PC-3 (cell line): ENCODE measurements at regions not wholly inside any gene's neighbourhood (a gene's known extent, or its start where the extent isn't known, plus 50 kb on each side); places are given as distances from the start of the nearest gene placed in this dataset.

Experiments
- ATAC-seq: fragments of 200-7000 bp; cut with Tn5 transposase; 2 replicates; pipeline ENCODE4 v1.9.1; 2020; ENCODE audit warnings: mild to moderate bottlenecking, moderate library complexity
- BruUV-seq: library from RNA; stranded (reverse); fragments of 400-500 nt; replicated peaks from 2 replicates; lab custom pipeline; 2021; lab: Mats Ljungman, UMichigan
- CTCF ChIA-PET: fragments of 300-600 bp; sonication (Branson Sonifier 250); formaldehyde crosslinking; loops from one replicate; lab custom pipeline; 2022; ENCODE audit warnings: antibody characterized with exemption; lab: Charles Lee
- POLR2A ChIA-PET: fragments of 300-600 bp; sonication (Branson Sonifier 250); formaldehyde crosslinking; loops from one replicate; lab custom pipeline; 2022; ENCODE audit warnings: antibody characterized with exemption; ENCODE audit not compliant: unreplicated experiment; lab: Charles Lee
- DNase-seq: peaks from one replicate; pipeline ENCODE4 v3.0.0-alpha.2; 2015
- H2AFZ ChIP-seq: fragments of 300-600 bp; sonication (generic); 2 replicates; pipeline ENCODE4 v1.6.0; 2016; ENCODE audit warnings: antibody characterized with exemption, low read length
- H3F3A ChIP-seq: fragments of 300-600 bp; sonication (generic); one replicate; pipeline ENCODE4 v1.6.0; 2017; ENCODE audit warnings: antibody characterized with exemption, low read length, control low read depth, mild to moderate bottlenecking; ENCODE audit not compliant: unreplicated experiment
- H3K27ac ChIP-seq: fragments of 300-600 bp; sonication (generic); 2 replicates; pipeline ENCODE4 v1.5.1; 2016; ENCODE audit warnings: mild to moderate bottlenecking, low read length
- H3K27me3 ChIP-seq: fragments of 300-600 bp; sonication (generic); 2 replicates; pipeline ENCODE4 v1.6.1; 2016; ENCODE audit warnings: low read length, mixed read lengths
- H3K36me3 ChIP-seq: fragments of 300-600 bp; sonication (generic); 2 replicates; pipeline ENCODE4 v1.6.1; 2016; ENCODE audit warnings: low read depth, mixed run types, low read length, mixed read lengths
- H3K4me1 ChIP-seq: fragments of 300-600 bp; sonication (generic); 2 replicates; pipeline ENCODE4 v1.5.1; 2016; ENCODE audit warnings: low read length; ENCODE audit not compliant: insufficient read depth
- H3K4me2 ChIP-seq: fragments of 300-600 bp; sonication (generic); 2 replicates; pipeline ENCODE4 v1.6.0; 2016; ENCODE audit warnings: low read length
- H3K4me3 ChIP-seq: fragments of 300-600 bp; sonication (generic); 2 replicates; pipeline ENCODE4 v1.5.1; 2016; ENCODE audit warnings: mild to moderate bottlenecking, low read length, mixed read lengths
- H3K79me2 ChIP-seq: fragments of 300-600 bp; sonication (generic); 2 replicates; pipeline ENCODE4 v1.6.1; 2017; ENCODE audit warnings: low read length, mixed read lengths
- H3K9ac ChIP-seq: fragments of 300-600 bp; sonication (generic); 2 replicates; pipeline ENCODE4 v1.6.0; 2016; ENCODE audit warnings: mild to moderate bottlenecking, low read length
- H3K9me2 ChIP-seq: fragments of 300-600 bp; sonication (generic); replicated peaks from 2 replicates; pipeline ENCODE4 v1.6.1; 2016; ENCODE audit warnings: mixed run types, low read length, mixed read lengths
- H3K9me3 ChIP-seq: fragments of 300-600 bp; sonication (generic); 2 replicates; pipeline ENCODE4 v1.6.1; 2016; ENCODE audit warnings: low read length, mixed read lengths
- H4K20me1 ChIP-seq: fragments of 300-600 bp; sonication (generic); 2 replicates; pipeline ENCODE4 v1.6.1; 2016; ENCODE audit warnings: low read length, mixed read lengths
- EZH2 ChIP-seq: fragments of 300-600 bp; sonication (generic); IDR thresholded peaks from one replicate; pipeline ENCODE4 v1.6.1; 2017; ENCODE audit warnings: antibody characterized with exemption, mild to moderate bottlenecking, low read length; ENCODE audit not compliant: unreplicated experiment
- EZH2phosphoT487 ChIP-seq: fragments of 300-600 bp; sonication (generic); IDR thresholded peaks from 2 replicates; pipeline ENCODE4 v1.6.1; 2018; ENCODE audit warnings: mild to moderate bottlenecking, antibody characterized with exemption, low read length, borderline replicate concordance
- intact Hi-C: fragments of 100-400 bp; cut with micrococcal nuclease; formaldehyde crosslinking; loops from 2 replicates; pipeline ENCODE4 v1.9.0; 2023
- TF ChIP-seq, protein P1 (sequence below): fragments of 300-600 bp; sonication (generic); conservative IDR thresholded peaks from 2 replicates; pipeline ENCODE4 v1.5.1; 2017; ENCODE audit warnings: antibody characterized with exemption, low read depth, mild to moderate bottlenecking, low read length

DNA sequence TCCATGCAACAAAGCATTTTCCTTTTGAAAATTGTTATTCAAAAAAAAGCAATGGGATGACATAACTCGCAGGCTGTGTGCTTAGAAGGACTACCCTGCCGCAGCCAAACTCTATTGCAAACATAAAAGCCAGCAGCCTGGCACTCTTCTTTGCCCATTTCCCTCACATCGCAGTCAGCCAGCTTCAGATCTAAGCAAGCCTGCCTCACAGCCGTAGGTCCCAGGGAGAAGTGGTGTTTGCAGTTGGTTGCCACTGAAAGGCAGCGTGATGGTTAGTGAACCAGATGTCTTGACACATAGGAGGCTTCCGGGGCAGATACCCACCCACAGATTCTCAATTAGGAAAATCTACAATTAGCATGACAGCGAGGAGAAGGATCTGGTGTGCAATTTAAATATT lies 655.2 kb downstream of the RNF144A start:
- Histone ChIP-seq H3K9me3 (no peaks in the 10 kb centered on the region), H3K27me3 (no peaks in the 10 kb centered on the region), H4K20me1 (no peaks in the 10 kb centered on the region), H3K9me2 (no peaks in the 10 kb centered on the region), H2AFZ (no peak overlapping the region), H3K79me2 (no peaks in the 10 kb centered on the region), H3F3A (no peaks in the 10 kb centered on the region), H3K4me2 (no peak overlapping the region), H3K36me3 (no peaks in the 10 kb centered on the region), H3K9ac (no peak overlapping the region), H3K27ac (no peak overlapping the region), H3K4me1 (no peaks in the 10 kb centered on the region), H3K4me3 (no peak overlapping the region)
- intact Hi-C loops: no loop called here
- no TSS peak for BruUV-seq
- DNase-seq (no peak), ATAC-seq (no peak)
- TF ChIP-seq EZH2 (no peak), EZH2phosphoT487 (no peak)
- TF ChIP-seq, protein P1, sequence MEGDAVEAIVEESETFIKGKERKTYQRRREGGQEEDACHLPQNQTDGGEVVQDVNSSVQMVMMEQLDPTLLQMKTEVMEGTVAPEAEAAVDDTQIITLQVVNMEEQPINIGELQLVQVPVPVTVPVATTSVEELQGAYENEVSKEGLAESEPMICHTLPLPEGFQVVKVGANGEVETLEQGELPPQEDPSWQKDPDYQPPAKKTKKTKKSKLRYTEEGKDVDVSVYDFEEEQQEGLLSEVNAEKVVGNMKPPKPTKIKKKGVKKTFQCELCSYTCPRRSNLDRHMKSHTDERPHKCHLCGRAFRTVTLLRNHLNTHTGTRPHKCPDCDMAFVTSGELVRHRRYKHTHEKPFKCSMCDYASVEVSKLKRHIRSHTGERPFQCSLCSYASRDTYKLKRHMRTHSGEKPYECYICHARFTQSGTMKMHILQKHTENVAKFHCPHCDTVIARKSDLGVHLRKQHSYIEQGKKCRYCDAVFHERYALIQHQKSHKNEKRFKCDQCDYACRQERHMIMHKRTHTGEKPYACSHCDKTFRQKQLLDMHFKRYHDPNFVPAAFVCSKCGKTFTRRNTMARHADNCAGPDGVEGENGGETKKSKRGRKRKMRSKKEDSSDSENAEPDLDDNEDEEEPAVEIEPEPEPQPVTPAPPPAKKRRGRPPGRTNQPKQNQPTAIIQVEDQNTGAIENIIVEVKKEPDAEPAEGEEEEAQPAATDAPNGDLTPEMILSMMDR: no peak
- POLR2A ChIA-PET: no interaction called here
- CTCF ChIA-PET: no interaction called here

DNA sequence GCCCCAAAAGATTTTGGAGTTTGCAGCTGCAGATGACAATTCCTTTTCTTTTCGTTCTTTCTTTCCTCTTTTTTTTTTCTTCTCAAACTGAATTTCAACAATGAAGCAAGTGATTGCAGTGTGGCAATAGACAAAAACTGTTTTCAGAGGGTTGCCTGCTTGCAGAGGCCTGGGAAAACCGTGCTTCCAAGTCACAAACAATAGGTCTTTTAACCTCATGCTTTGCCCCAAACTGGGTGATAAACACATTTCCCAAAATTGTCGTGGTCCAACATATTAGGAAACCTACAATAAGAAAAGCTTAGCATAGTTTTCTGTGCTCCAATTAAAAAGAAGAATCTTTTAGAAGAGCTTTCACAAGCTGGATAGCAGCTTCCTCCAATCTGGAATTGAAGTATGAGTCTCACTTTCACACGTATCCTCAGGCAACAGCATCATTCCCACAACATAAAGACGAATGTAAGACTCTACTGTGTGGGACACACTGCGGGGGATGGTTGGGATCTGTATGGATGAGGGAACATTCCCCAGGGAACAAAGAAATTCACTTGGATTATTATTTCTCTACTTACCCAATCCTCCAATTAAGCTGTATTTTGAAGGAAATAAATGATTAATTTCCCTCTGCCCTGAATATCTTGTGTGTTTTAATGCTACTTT lies 656.1 kb downstream of the RNF144A start:
- POLR2A ChIA-PET: no interaction called here
- no peaks in the 10 kb centered on the region for H3K79me2 ChIP-seq
- no TSS peak for BruUV-seq
- H3K9me3 ChIP-seq: peaks cover 5% of the 10 kb centered on the region
- H3K4me1 ChIP-seq: no peaks in the 10 kb centered on the region
- H2AFZ ChIP-seq: no peak overlapping the region
- no peak overlapping the region for H3K9ac ChIP-seq
- no peaks in the 10 kb centered on the region for H3K9me2 ChIP-seq
- H3K4me3 ChIP-seq: no peak overlapping the region
- no peaks in the 10 kb centered on the region for H3F3A ChIP-seq
- ATAC-seq (no peak), DNase-seq (no peak)
- no peaks in the 10 kb centered on the region for H3K36me3 ChIP-seq
- no peaks in the 10 kb centered on the region for H4K20me1 ChIP-seq
- intact Hi-C loops: no loop called here
- TF ChIP-seq, protein P1: no peak
- TF ChIP-seq EZH2phosphoT487: no peak
- no peak for TF ChIP-seq EZH2
- H3K27ac ChIP-seq: no peak overlapping the region
- no peaks in the 10 kb centered on the region for H3K27me3 ChIP-seq
- CTCF ChIA-PET: no interaction called here
- no peak overlapping the region for H3K4me2 ChIP-seq

DNA sequence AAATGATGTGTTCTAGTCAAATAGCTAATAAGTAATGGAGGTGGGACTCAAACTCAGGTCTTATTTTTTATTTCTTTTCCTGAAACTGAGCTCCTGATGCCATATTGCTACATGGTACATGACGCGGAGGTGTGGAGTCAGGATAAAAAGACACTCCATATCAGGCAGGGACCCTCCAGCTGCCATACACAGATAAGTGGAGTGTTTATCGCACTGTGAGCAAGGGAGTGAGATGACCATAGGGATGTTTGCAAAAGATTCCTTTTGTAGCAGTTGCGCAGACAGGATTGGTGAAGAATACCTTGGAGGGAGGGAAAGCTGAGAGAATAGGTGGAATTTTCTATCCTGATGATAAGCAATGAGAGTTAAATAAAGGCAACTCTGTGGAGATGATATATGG lies 657.2 kb downstream of the RNF144A start:
- ChIA-PET CTCF (no interaction called here), POLR2A (no interaction called here)
- Histone ChIP-seq H3K79me2 (no peaks in the 10 kb centered on the region), H2AFZ (no peak overlapping the region), H3K9me3 (peaks cover 7% of the 10 kb centered on the region), H3K27ac (no peak overlapping the region), H4K20me1 (no peaks in the 10 kb centered on the region), H3K4me2 (no peak overlapping the region), H3K36me3 (no peaks in the 10 kb centered on the region), H3K27me3 (no peaks in the 10 kb centered on the region), H3K9me2 (no peaks in the 10 kb centered on the region), H3K9ac (no peak overlapping the region), H3K4me1 (no peaks in the 10 kb centered on the region), H3F3A (no peaks in the 10 kb centered on the region), H3K4me3 (no peak overlapping the region)
- TF ChIP-seq EZH2: no peak
- TF ChIP-seq, protein P1: no peak
- TF ChIP-seq EZH2phosphoT487: no peak
- ATAC-seq (no peak), DNase-seq (no peak)
- intact Hi-C loops: no loop called here
- no TSS peak for BruUV-seq
